ENCODE measurements at regions not wholly inside any gene's neighbourhood (a gene's known extent, or its start where the extent isn't known, plus 50 kb on each side); places are given as distances from the start of the nearest gene placed in this dataset.

DNA sequence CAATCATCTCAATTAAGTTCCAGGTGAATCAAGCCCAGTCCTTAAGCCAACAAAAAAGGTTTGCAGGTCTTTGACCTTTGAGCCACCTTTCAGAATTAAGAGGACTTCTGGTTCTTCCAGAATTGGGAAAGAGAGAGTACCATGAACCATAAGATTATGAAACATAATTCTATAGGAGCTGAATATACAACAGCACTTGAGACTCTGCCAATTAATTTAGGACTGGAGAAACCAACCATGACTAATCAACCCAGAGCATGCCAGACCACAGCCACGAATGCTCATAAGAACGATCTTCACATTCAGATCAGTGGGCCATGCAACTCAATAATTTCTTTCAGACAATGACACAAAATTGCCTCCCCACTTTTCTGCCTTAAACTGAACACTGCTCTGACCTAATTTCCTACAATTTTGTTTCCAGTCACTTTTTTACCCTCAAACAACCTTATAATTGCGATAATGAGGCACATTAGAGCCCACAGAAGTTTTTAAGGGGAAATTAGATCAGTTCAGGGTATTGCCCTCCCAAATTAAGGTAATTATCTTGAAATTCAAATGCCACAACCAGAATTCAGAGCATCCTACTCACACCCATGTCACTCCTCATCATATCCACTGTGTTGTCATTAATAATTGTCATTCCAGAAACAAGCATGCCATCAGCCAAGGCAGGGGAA, 213.4 kb downstream of the ATPSCKMT start:
- no peak for TF ChIP-seq HMGXB4 (CRISPR knock-in tag; IDR thresholded peaks at IDR 0.05; ENCODE audit: borderline replicate concordance in 1 of 2, low read depth in 1 of 2)
- TF ChIP-seq POLR2A (IDR thresholded peaks at IDR 0.05; ENCODE audit: insufficient read depth in 1 of 2, low read depth in 2 of 2, low read length in 2 of 2), result no peak
- no peak for TF ChIP-seq CHD4 (IDR thresholded peaks at IDR 0.05; ENCODE audit: borderline replicate concordance, low read length)
